Thoracic aorta (tissue), 2 donors: ENCODE measurements at regions not wholly inside any gene's neighbourhood (a gene's known extent, or its start where the extent isn't known, plus 50 kb on each side); places are given as distances from the start of the nearest gene placed in this dataset.

Source experiments
- ATAC-seq: fragments of 150-250 bp; one replicate; pipeline ENCODE4 v1.8.0; 2017; ENCODE audit warnings: low read depth; ENCODE audit not compliant: insufficient number of reproducible peaks, low FRiP score
- DNase-seq: peaks from one replicate; pipeline ENCODE4 v3.0.0-alpha.2; 2020; ENCODE audit warnings: low spot score
- H3K27ac ChIP-seq, 2 donors: fragments of 200-600 bp; sonication (generic); 1 replicate in 1 of 2; 2 replicates in 1 of 2; pipeline ENCODE4 v1.5.1; 2016; ENCODE audit warnings: mild to moderate bottlenecking in 2 of 2, moderate library complexity in 2 of 2
- H3K27me3 ChIP-seq: fragments of 200-600 bp; sonication (generic); replicated peaks from 2 replicates; pipeline ENCODE4 v1.6.0; 2016; ENCODE audit warnings: mild to moderate bottlenecking; ENCODE audit not compliant: insufficient read depth
- H3K36me3 ChIP-seq: fragments of 200-600 bp; sonication (generic); one replicate; pipeline ENCODE4 v1.5.1; 2016
- H3K4me1 ChIP-seq, 2 donors: fragments of 200-600 bp; sonication (generic); 1 replicate in 1 of 2; 2 replicates in 1 of 2; pipeline versions ENCODE4 v1.5.1 to v1.6.0; 2016; ENCODE audit warnings: low read depth in 2 of 2, mild to moderate bottlenecking in 1 of 2; ENCODE audit not compliant: control insufficient read depth in 1 of 2
- H3K4me3 ChIP-seq: fragments of 200-600 bp; sonication (generic); 2 replicates; pipeline ENCODE4 v1.5.1; 2016; ENCODE audit warnings: mild to moderate bottlenecking
- H3K9me3 ChIP-seq: fragments of 200-600 bp; sonication (generic); 2 replicates; pipeline ENCODE4 v1.5.1; 2016
- TF ChIP-seq, protein P1 (sequence below): fragments of 200-600 bp; sonication (generic); IDR thresholded peaks from one replicate; pipeline ENCODE4 v1.5.1; 2019; ENCODE audit warnings: antibody characterized with exemption

GRCh38 chr13:40026741-40027140, 371.3 kb downstream of the COG6 start:
- no peaks in the 10 kb centered on the region for H3K36me3 ChIP-seq
- TF ChIP-seq, protein P1, sequence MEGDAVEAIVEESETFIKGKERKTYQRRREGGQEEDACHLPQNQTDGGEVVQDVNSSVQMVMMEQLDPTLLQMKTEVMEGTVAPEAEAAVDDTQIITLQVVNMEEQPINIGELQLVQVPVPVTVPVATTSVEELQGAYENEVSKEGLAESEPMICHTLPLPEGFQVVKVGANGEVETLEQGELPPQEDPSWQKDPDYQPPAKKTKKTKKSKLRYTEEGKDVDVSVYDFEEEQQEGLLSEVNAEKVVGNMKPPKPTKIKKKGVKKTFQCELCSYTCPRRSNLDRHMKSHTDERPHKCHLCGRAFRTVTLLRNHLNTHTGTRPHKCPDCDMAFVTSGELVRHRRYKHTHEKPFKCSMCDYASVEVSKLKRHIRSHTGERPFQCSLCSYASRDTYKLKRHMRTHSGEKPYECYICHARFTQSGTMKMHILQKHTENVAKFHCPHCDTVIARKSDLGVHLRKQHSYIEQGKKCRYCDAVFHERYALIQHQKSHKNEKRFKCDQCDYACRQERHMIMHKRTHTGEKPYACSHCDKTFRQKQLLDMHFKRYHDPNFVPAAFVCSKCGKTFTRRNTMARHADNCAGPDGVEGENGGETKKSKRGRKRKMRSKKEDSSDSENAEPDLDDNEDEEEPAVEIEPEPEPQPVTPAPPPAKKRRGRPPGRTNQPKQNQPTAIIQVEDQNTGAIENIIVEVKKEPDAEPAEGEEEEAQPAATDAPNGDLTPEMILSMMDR = no peak
- H3K9me3 ChIP-seq = no peaks in the 10 kb centered on the region
- no peak overlapping the region for H3K4me3 ChIP-seq
- no peaks in the 10 kb centered on the region for H3K4me1 ChIP-seq
- no peaks in the 10 kb centered on the region for H3K27me3 ChIP-seq
- no peak overlapping the region for H3K27ac ChIP-seq
- ATAC-seq = no peak
- DNase-seq = no peak

GRCh38 chr13:40028446-40028845, 373.0 kb downstream of the COG6 start:
- Histone ChIP-seq H3K4me1 (no peaks in the 10 kb centered on the region), H3K27ac (no peak overlapping the region), H3K9me3 (no peaks in the 10 kb centered on the region), H3K27me3 (no peaks in the 10 kb centered on the region), H3K36me3 (no peaks in the 10 kb centered on the region), H3K4me3 (no peak overlapping the region)
- ATAC-seq = no peak
- TF ChIP-seq, protein P1 = no peak
- no peak for DNase-seq

DNA sequence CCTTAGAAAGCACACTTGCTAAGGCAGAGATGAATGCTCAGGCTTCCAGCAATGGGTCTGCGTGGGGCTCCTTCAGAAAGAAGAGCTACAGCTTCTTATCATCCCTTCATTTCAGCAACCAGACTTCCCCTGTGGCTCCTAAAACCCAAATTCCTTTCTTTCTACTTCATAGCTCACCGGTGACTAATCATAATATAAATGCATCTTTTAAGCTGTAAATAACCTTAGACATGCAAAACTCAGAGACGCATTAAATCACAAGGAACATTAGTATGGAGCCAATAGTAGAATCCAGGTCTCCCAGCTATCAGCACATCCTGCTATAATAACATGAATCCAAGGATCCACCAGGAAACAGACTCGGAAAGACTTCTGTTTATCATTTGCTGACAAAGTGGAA, 375.6 kb downstream of the COG6 start:
- no peak for DNase-seq
- ATAC-seq = no peak
- no peaks in the 10 kb centered on the region for H3K27me3 ChIP-seq
- no peak overlapping the region for H3K27ac ChIP-seq
- no peaks in the 10 kb centered on the region for H3K9me3 ChIP-seq
- H3K36me3 ChIP-seq = no peaks in the 10 kb centered on the region
- TF ChIP-seq, protein P1 = no peak
- H3K4me1 ChIP-seq = no peaks in the 10 kb centered on the region
- no peak overlapping the region for H3K4me3 ChIP-seq

- no peak overlapping the region for H3K4me3 ChIP-seq
- no peaks in the 10 kb centered on the region for H3K9me3 ChIP-seq
- H3K4me1 ChIP-seq = no peaks in the 10 kb centered on the region
- H3K27me3 ChIP-seq = no peaks in the 10 kb centered on the region
- H3K27ac ChIP-seq = no peak overlapping the region
- ATAC-seq (no peak), DNase-seq (no peak)
- H3K36me3 ChIP-seq = no peaks in the 10 kb centered on the region
- TF ChIP-seq, protein P1 = no peak
Measured at GRCh38 chr13:40039061-40039460, 383.6 kb downstream of the COG6 start.

DNA sequence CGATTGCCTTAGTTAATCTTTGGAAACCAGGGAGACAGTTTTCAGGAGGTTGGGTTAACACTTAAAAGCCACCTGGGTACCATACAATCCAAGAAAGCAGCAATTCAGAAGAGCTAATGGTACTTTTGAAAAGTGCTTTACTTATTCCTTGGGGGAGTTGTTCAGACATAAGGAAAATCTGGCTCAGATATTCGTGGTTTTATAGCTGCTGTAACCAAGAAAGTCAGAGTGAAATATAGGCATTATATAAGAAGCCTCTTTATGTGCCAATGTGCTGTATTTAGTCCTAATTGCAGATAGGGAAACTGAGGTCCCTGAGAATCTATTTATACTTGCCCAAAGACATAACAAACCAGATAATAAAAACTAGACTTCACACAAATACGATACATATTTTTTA, 387.5 kb downstream of the COG6 start:
- DNase-seq (no peak), ATAC-seq (no peak)
- no peak overlapping the region for H3K27ac ChIP-seq
- no peak overlapping the region for H3K4me3 ChIP-seq
- no peaks in the 10 kb centered on the region for H3K9me3 ChIP-seq
- TF ChIP-seq, protein P1 = no peak
- no peaks in the 10 kb centered on the region for H3K36me3 ChIP-seq
- H3K27me3 ChIP-seq = no peaks in the 10 kb centered on the region
- H3K4me1 ChIP-seq = no peaks in the 10 kb centered on the region
